LNCAP (cell line): ENCODE measurements at regions not wholly inside any gene's neighbourhood (a gene's known extent, or its start where the extent isn't known, plus 50 kb on each side); places are given as distances from the start of the nearest gene placed in this dataset.

ENCODE experiments used
- CTCF ChIP-seq: fragments of 450-650 bp; IDR thresholded peaks from 2 replicates; pipeline ENCODE4 v1.5.1; 2017; ENCODE audit warnings: mild to moderate bottlenecking

DNA sequence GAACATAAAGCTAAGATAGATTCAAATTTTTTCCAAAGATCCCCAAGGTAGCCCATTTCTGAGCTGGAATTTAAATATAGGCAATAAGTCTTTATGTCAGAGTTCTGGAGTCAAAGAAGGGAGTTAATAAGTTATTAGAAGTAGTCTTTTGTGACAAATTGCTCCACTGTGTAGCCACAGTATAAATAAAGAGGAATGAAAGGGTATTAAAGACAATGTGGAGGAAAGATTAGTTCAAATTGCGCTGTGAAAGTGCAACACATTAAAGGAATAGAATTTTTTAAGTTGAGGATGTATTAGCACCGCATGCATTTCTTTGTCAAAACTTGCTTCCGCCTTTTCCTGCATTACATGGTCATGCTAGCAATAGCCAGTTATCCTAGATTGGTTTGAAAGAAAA lies 666.6 kb upstream of the CCDC54 start:
- TF ChIP-seq CTCF, result no peak

- TF ChIP-seq CTCF, result no peak
Measured at GRCh38 chr3:106711650-106712049, 665.6 kb upstream of the CCDC54 start.

GRCh38 chr3:106714400-106714799 lies 662.8 kb upstream of the CCDC54 start:
- TF ChIP-seq CTCF, result no peak

GRCh38 chr3:106715286-106715685 lies 662.0 kb upstream of the CCDC54 start:
- no peak for TF ChIP-seq CTCF

- no peak for TF ChIP-seq CTCF
Measured at GRCh38 chr3:106717178-106717780, 660.0 kb upstream of the CCDC54 start.

DNA sequence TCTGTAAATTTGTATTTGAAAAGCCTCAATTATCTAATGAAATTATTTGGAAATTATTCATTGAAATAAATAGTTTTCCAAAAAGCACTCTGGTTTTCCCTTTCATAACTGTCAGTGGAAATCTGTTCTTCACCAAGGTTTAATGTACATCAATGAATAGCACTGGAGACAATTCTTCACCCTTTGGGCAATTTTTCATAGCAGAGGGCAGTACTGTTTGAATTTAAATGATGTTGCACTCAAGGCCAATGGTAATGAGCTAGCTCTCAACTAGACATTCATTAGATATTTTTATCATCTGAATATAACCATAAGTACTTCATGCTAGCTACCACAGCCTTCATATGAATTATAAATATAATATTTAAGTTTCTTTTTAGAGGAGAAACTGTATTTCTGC lies 658.2 kb upstream of the CCDC54 start:
- no peak for TF ChIP-seq CTCF

DNA sequence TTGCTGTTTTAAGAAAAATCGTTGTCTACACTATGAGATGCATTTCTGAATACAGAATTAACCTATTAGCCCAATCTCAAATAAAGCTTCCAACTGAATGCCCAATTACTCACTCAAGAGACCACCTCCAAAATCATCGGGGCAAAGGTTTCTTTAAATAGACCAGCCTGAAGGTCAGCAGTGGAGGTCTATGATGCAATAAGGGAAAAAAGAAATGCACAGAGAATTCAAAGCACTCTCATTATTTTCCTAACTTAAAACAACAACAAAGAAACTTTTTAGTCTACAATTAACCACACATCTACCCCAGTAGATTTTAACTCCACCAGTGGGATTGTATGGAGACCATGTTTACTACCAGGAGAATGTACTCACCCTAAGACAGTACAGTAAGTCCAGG lies 657.7 kb upstream of the CCDC54 start:
- no peak for TF ChIP-seq CTCF

GRCh38 chr3:106720510-106720909 lies 656.7 kb upstream of the CCDC54 start:
- no peak for TF ChIP-seq CTCF
